Glomerular endothelial cell (primary cell): ENCODE measurements at regions not wholly inside any gene's neighbourhood (a gene's known extent, or its start where the extent isn't known, plus 50 kb on each side); places are given as distances from the start of the nearest gene placed in this dataset.

ENCODE experiments used
- DNase-seq: peaks from one replicate; pipeline ENCODE4 v3.0.0-alpha.2; 2011; ENCODE audit warnings: low read depth, low spot score; ENCODE audit errors: extremely low read depth

- DNase-seq: no peak
Measured at GRCh38 chr10:58140691-58141347, 126.9 kb downstream of the IPMK start.

GRCh38 chr10:58140054-58140453, 127.6 kb downstream of the IPMK start:
- DNase-seq: no peak

- DNase-seq: no peak
Measured at GRCh38 chr10:58137813-58138212, 129.9 kb downstream of the IPMK start.

GRCh38 chr10:58115218-58116050, 152.3 kb downstream of the IPMK start:
- DNase-seq: no peak

- no peak for DNase-seq
Measured at GRCh38 chr10:58109731-58110130, 158.0 kb downstream of the IPMK start.

- no peak for DNase-seq
Measured at GRCh38 chr10:58107506-58107905, 160.2 kb downstream of the IPMK start.

DNA sequence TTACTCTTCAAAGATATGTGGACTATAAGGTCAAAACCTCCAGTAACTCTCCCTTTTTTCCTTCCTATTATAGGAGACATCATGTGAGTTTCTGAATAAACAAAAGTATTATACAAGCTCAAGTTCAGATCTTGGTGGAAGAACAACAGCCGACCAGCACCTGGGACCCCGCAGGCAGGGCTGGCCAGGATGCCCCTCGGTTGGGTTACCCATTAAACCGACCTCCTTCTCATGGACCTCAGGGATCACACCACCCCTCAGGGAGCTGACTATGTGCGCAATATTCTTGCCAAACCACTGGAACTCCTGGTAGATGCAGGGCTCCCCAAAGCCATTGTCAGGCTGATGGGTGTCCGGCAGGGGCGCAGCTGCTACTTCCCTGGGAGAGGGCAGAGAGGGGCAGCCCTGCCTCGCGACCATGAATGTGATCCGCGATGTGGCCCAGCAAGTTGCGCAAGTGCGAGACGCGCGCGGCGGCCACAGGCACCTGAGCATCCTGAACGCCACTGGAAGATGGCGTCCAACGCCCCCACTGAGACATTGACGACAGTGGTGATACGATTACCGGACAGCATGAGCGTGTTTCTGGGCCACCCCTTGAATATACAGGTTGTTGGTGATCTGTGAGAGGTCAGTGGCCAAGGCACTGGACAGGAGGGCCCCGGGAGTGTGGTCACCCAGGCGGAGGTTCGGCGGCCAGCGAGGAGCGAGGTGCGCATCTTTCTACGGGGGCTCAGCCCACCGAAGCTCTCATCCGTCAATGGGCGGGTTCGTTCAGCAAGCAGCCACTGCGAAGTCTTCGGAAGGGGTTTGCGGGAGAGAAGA, 161.3 kb downstream of the IPMK start:
- DNase-seq: no peak

- no peak for DNase-seq
Measured at GRCh38 chr10:58104351-58104751, 163.3 kb downstream of the IPMK start.

DNA sequence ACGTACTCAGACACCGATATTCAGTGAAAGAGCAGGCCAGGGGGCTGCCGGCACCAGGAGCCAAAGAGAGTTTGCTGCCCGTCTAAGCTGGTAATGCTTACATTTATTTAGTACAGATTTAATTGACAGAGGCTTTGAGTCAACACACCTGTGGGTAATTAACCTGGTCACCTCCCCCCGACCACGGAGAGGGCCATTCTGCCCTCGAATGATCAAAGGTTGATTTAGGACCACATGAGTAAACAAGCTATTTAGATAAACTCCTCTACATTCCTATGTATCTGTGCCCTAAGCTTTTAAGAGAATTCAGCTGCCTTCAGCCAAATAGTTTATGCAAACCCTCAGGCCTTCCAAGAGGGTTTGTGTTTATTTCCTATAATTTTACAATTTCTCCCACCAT, 164.8 kb downstream of the IPMK start:
- no peak for DNase-seq

DNA sequence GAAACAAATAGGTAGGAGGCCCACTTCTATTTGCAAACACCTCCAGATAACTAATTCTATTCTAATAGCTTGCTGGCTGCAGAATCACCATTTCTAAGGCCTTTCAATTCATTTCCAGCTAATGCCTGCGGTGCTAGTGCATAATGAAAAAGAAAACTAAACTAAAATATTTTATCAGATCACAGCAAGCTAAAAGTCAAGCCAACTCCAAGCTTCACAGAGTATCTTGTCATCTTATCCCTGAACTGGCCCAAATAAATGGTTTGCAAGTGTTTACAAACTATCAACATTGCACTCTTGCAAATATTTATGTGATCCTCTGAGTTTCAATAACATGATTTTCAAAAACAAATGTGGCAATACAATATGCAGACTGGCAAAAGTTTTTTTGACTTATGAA, 166.0 kb downstream of the IPMK start:
- DNase-seq: no peak

- DNase-seq: no peak
Measured at GRCh38 chr10:58094985-58095718, 172.5 kb downstream of the IPMK start.

DNA sequence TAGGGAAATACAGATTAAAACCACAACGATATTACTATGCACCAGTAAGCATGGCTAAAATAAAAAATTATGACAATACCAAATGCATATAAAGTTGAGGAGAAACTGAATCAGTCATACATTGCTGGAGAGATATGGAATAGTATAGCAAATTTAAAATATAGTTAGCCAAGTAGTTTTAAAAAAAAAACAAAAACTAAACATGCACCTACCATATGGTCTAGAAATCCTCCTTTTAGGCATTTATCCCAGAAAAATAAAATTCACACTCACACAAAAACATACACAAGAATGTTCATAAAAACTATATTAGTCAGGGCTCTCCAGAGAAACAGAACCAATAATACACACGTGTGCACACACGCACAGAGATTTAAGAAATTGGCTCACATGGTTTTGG, 175.8 kb downstream of the IPMK start:
- no peak for DNase-seq

GRCh38 chr10:58089739-58090138, 178.0 kb downstream of the IPMK start:
- no peak for DNase-seq

DNA sequence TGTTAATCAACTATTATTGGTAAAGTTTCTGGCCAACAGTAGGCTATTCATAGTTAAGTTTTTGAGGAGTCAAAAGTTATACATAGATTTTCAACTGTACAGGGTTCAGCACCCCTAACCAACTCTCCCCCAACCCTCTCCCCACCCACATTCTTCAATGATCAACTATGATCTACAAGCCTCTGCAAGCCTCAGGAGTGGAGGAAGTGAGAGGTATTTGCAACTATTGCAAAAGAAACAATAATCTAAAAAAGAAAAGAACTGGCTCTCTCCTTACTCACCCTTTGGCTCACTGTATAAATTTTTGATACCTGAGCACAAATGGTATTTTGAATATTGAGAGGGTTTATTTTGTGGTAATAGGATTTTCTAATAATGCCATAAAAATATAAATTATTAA, 179.8 kb downstream of the IPMK start:
- no peak for DNase-seq

DNA sequence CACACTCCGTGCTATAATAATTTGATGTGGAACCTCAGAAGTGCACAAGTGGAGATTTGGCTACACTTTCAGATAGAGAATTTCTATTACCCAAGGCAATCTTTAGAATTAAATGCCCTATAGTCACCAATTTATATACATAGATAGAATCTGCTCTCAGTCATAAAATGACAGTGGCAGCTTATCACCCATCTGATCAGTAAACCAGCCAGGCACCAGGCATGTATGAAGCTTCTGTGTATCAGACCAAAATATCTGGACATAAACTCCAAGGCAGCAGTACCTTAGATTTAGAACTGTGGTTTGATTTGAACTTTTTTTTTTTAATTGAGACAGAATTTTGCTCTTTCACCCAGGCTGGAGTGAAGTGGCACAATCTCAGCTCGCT, 180.9 kb downstream of the IPMK start:
- DNase-seq: no peak

- no peak for DNase-seq
Measured at GRCh38 chr10:58086144-58086762, 181.4 kb downstream of the IPMK start.

- DNase-seq: no peak
Measured at GRCh38 chr10:58082248-58082647, 185.4 kb downstream of the IPMK start.

- DNase-seq: no peak
Measured at GRCh38 chr10:58081353-58081752, 186.3 kb downstream of the IPMK start.

DNA sequence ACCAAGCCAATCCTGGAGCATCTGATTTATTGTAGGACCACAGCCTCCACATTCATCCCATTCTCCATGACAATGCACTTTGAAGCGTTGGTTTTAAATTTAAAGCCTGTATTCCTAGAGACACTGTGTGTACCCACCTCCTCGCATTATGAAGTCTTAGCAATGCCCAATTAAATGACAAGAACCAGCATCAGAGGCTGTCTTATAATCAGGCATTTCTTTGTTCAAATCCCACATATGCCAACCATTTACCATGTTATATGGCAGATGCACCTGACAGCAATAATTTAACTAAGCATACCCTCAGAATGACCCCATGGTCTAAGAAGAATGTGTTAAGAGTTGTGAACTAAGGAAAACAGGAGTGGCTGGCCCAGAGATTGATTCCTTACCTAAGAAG, 188.2 kb downstream of the IPMK start:
- DNase-seq: no peak

- no peak for DNase-seq
Measured at GRCh38 chr10:58072634-58073033, 195.1 kb downstream of the IPMK start.
